GM21381 (cell line): ENCODE measurements at regions not wholly inside any gene's neighbourhood (a gene's known extent, or its start where the extent isn't known, plus 50 kb on each side); places are given as distances from the start of the nearest gene placed in this dataset.

Source experiments
- ATAC-seq: cut with Tn5 transposase; IDR thresholded peaks from one replicate; pipeline ENCODE4 v1.9.1; 2021; ENCODE audit warnings: mild to moderate bottlenecking, moderate library complexity; ENCODE audit not compliant: unreplicated experiment

DNA sequence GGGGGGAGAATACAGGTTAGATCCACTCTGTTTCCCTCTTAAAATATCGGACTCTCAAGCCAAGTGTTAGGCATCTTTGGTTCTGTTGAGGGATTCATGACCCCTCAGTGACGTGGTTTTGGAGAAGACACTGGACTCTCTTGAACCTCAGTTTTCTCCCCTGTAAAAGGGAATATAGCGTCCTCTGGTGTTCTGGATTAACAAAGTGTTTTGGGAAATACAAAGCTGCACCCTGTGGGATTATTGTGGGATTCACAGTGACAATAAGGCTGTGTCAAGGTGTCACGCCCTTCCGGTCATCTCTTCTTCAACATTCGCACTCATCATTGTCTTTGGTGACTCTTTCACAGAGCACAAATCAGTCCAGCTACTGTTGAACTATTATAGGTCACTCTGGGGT lies 139.0 kb downstream of the IRX1 start:
- no peak for ATAC-seq

DNA sequence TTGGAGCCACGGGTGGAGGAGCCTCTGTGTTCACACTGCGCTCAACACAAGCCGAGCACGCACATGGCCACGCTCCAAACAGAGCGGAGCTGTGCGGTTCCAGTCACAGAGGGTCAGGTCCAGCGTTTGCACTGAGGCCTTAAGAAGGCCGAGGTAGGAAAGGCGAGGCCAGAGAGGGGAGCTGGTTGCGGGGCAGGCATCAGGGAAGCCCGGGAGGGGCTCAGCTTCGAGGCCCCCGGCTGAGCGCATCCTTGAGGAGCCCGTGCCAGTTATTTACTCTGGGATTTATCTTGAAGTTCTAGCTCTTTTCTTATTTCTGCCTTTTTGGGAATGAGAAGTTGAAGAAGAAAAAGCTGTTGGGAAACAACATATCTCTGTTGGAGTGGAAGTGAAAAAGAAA lies 140.8 kb downstream of the IRX1 start:
- no peak for ATAC-seq

DNA sequence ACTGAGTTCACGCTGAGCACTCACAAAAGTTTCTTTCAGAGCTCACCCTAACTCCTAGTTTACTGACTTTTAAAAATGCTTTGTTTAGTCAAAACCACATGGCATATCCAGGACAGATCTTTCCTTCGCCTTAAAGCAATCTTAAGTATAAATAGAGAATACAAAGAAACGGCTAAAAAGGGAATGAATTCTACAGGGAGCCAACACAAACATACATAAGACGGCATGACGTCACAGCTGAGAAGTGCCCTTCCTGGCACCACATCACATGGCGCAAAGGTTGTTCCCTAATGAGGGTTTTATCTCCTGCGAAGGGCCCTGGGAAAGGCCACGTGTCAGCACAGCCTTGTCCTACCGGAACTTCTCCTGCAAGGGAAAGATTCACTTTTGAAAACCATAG lies 141.3 kb downstream of the IRX1 start:
- no peak for ATAC-seq

DNA sequence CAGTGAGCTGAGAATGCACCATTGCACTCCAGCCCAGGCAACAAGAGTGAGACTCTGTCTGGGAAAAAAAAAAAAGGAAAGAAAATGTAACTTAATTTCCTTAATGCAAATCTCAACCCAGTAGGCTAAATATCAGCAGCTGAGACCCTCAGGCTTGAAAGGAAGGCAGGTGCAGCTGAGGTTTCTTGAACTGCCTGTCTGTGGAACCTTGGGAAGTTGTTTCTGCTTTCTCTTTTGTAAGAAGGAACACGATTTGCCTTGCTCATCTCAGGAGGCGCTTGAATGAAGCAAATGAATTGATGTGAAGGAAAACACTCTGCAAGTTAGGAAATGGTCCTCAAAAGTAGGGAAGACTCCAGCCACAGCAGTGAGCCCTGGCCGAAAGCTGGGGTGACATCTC lies 143.3 kb downstream of the IRX1 start:
- no peak for ATAC-seq

DNA sequence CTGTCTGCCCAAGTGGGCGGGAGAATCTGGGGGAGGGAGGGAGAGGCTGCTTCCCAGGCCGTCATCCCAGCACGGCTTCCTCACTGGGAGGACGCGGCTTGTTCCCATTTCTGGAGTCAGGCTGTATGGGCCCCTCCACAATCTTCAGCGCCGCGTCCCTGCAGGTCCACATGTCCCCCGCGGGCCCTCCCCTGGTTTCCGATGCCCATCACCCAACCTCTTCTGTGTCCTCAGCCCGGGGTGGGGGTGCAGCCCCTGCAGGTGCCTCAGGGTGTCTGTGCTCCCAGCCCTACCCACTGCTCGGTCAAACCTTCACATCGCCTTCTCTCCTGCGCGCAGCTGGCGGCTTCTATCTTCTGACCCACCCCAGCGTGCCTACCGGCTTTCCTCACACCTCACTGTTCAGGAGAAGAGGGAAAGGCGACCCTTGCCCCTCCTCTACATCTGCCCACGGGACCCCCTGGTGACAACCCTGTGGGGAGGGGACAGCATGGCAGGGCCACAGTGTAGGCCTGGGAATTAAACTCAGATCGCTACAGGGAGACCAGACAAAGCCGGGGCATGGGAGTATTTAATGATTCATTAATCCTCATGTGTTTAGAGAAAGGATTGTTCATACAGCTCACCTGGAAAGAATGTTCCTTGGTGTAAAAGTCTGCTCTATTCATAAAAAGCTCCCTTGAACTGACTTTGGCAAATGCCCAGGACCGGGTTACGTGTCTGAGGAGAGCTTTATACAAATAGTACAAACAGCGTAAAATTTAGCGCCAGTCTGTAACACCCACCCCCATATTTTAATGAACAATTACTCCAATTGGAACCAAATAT lies 145.1 kb downstream of the IRX1 start:
- no peak for ATAC-seq

DNA sequence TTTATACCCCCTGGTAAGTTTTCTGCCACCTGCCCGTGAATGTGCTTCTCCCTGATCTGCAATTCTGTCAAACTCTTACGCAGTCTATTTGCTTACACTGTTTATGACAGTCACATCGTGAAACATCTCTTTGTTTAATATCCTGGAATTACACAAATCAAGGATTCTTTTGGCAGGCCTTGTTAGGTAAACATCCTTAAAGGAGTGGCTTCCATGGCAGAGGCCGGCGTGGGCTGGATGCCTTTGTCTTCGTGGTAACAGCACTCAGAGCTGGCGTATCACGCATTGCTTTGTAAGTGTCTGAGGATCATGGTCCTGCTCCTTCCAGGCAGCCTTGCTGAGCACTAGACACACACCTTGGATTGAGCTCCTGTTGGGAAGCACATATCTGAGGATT lies 145.7 kb downstream of the IRX1 start:
- no peak for ATAC-seq

DNA sequence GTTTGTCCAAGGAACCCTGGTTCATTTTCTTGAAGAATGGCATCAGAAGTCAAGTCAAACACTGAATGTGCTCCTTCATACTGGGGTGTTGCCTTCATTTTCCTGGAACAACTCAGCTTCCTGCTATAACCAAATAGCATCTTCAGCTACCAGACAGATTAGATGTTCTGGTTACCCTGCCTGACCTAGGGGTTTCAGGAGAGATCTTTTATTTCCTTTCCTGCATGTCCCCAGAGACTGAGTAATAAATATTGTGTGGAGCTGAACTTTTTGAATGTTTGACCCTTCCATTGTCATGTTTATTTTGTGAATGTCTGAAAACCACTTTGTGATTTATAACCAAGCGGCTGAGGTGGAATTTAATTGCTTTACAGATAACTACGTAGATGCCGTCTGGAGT lies 147.1 kb downstream of the IRX1 start:
- ATAC-seq = no peak

DNA sequence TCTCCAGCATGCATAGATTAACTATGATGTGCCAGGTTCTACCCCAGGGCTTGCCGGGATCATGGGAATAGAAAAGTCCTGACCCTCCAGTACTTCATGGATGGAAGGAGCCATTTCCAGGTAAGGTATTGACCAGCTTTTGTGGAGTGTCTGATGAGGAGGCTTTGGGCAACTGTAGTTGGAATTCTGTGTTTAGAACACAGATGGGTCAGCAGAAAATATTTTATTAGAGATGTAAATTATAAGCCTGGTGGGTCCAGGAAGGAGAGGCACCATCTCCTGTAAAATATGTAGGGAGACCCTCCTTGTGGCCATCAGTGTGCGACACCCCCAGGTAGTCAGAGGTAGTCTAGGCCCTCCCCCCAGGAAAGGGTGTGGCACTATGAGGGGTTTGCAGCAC lies 156.2 kb downstream of the IRX1 start:
- no peak for ATAC-seq

DNA sequence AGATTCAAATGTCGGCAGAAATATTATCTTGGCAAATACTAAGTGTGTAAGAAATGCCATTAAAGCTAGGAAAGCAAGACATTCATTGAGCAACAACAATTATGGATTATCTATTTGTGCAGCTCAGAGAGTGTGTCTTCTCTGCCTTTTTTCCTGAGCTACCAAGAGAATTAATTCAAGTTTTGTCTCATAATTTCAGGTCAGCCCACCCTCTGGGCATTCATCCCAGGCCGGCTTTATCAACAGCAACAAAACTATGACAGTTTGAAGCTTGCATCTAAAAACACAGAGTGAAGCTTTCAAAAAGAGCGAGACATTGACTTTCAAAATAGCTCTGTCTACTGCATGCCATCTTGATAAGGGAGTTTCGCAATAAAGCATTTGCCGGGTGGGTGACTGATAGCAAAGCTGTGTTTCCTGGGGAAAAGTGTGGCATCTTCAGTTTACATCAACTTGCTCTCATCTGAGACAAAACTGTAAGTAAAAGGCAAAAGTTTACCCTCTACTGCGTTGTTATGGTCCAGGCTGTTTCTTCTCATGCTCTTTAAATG lies 182.4 kb downstream of the IRX1 start:
- ATAC-seq = no peak

DNA sequence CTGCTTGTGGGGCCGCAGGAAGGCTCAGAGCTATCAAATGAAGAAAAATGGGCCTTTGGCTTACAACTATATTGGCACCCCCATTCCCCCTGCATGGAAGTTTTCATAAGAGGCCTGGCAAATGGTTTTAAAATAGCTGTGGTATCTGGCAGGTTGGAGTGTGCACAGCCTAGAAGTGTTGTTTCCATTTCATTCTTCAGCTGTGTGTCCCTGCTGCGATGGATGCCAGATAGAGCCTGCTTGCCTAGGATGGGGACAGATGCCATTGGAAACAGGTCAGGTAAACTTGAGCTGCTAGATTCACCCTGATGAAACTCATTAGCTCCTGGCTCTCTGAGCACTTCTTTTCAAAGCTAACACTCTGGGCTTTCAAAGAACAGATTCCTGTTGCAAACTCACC lies 183.3 kb downstream of the IRX1 start:
- no peak for ATAC-seq

DNA sequence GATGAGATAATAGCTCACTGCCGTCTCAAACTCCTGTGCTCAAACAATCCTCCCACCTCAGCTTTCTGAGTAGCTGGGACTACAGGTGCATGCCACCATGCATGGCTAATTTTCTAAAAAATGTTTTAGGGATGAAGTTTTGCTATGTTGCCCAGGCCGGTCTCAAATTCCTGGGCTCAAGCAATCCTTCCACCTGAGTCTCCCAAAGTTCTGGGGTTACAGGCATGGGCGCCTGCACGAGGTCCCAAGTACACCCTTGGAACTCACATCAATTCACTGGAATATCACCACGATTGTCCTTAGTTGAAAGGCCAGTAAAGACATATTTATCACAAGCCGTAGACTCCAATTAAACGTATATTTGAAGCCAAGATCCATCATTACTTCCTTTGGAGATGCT lies 184.6 kb downstream of the IRX1 start:
- ATAC-seq = no peak

DNA sequence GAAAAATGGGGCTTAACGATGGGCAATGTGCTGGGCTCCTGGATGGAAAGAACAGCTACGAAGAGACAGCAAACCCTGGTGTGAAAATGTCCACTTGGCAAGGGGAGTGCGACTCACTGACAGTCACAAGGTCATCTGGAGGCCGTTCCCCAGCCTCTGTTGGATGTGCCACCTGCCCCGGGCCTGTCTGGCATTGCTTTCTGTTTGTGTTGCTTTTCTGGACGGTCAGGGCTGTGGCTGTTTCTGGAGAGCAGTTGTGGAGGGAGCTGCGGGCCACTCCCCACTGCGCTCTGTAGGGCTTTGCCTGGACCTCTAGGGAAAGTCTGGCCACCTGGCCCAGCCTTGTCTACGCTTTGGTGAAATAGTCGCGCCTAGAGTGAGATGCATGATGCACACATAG lies 185.3 kb downstream of the IRX1 start:
- no peak for ATAC-seq

DNA sequence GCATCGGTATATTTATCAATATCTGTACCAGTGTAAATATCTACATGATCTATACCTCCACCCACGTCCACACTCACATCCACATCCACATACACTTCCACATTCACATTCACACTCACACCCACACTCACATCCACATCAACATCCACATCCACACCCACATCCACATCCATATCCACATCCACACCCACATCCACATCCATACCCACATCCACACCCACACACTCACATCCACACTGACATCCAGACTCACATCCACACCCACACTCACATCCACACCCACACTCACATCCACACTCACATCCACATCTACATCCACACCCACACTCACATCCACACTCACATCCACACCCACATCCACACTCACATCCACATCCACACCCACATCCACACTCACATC lies 189.2 kb downstream of the IRX1 start:
- no peak for ATAC-seq

DNA sequence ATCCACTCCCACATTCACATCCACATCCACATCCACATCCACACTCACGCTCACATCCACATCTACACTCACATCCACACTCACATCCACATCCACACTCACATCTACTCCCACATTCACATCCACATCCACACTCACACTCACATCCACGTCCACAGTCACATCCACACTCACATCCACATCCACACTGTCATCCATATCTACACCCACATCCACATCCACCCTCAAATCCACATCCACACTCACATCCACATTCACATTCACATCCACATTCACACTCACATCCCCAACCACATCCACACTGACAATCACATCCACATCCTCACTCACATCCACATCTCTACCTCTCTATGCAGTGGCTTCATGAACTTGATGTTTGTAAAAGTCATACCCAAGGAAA lies 190.5 kb downstream of the IRX1 start:
- ATAC-seq = no peak

DNA sequence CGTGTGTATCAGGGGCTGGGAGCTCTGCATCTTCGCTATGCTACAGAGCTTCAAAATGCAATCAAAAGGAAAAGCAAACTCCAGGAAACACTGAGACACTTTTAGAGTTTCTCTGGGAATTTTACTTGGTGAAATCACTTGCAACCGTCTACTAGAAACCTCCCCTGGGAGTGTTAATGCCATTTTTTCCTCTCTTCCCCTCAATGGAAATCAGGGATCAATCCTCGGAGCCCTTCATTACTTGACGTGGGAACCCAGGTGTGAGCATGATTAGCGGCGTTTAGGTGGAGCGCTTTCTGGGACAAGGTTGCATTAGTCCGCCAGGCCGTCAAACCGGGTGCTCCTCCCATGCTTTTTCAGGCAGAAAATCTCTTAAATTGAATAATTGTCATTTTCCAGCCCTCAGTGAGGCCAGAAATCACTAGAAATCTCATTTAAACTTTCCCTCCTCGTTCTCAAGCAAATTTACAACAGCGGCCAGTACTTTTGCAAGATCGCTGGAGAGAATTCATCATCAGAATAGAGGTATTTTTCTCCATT lies 191.3 kb downstream of the IRX1 start:
- no peak for ATAC-seq

DNA sequence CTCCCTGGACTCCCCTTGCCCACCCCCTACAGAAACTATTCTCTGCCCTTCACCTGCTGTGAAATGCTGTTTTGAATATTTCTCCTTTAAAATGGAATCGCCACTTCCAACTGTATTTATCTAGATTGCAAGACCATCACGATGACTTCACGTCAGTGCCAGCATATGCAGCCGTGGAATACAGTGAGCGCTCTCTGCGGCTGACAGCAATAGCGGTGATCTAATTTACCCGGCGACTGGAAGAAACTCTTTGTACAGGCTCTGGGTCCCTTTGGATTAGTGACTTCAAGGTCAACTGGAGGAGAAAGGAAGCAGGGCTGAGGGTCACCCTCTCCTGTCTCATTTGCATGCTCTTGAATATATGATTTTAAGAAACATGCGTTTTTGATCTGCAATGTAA lies 192.0 kb downstream of the IRX1 start:
- no peak for ATAC-seq

DNA sequence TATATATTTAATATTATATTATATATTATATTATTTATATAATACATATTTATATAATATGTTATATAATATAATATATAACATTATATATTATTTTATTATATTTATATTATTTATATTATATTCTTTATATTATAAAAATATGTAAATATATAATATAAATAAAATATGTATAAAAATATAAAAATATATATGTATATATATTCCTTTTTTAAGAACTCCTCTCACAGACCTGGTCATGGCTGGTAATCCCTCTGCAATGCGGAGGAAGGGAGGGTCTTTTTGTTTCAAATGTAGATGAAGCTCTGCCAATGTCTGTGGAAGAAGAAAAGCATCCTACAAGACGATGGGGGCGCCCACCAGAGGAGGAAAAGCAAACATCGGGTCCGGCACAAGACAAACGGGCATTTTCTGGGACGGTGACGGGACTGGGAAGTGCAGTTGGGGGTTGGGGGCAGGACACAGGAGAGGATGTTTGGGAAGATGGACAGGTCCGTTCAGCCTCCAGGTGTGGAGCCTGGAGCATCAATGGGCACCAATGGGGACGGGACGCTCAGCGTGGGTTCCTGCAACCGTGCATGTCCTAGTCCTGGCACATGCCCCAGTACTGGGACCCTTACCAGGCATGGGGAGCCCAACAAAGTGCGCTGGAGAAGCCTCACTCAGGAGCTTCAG lies 194.0 kb downstream of the IRX1 start:
- no peak for ATAC-seq

DNA sequence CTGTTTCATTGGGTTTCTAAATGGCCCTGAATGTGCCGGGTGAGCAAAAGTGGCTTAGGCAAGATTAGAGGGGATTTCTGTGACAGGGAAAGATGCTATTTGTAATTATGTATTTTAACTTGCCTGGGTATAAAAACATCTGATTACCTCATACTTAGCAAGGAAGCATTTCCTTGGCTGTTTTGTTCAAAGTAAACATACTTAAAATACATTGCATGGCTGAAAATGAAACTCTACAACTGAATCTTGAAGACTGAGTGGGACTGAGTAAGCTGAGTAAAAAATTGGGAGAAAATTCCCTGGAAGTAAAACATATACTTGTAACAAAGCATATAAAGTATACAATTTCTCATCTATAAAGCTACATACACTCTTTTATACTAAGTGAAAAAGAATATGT lies 197.5 kb downstream of the IRX1 start:
- no peak for ATAC-seq

DNA sequence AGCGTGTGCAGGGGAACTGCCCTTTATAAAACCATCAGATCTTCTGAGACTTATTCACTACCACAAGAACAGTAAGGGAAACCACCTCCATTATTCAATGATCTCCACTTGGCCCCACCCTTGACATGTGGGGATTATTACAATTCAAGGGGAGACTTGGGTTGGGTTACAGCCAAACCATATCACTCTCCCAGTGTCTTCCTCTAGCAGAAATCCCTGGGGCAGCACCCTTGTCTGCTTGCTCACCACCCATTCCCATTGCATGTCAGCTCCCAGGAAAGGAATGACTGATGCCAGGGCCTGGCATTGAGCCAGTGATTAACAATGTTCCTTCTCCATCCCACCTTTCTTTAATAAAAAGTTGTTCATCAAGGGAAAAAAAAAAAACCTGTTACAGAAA lies 199.0 kb downstream of the IRX1 start:
- no peak for ATAC-seq

DNA sequence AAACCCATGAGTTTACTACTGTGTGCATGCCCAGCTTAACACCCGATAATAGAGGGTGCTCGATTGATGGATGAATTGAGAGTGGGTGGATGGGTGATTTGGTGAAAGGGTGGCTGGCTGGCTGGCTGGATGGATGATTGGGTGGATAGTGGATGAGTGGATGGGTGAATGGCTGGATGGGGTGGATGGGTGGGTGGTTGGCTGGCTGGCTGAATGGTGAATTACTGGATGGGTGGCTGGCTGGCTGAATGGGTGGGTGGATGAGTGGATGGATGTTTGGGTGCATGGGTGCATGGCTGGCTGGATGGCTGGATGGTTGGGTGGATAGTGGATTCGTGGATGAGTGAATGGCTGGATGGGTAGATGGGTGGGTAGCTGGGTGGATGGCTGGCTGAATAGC lies 201.1 kb downstream of the IRX1 start:
- no peak for ATAC-seq

DNA sequence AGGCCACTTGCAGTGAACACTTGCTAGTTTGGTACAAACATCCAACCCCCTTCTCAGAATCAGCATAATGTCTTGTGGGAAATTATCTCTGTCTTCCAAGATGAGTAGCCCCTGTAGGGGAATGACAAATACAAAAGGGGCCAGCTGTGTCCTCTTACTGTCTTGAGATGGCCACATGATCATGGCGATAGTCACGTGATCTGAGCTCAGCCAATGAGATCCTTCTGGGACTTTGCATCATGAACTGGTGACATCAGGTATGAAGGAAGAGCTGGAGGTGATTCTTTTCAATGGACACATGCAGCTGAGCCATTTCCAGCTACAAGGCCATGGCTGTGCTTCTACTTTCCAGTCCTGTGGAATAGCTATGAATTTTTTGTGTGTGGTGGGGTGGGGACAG lies 206.3 kb downstream of the IRX1 start:
- no peak for ATAC-seq

DNA sequence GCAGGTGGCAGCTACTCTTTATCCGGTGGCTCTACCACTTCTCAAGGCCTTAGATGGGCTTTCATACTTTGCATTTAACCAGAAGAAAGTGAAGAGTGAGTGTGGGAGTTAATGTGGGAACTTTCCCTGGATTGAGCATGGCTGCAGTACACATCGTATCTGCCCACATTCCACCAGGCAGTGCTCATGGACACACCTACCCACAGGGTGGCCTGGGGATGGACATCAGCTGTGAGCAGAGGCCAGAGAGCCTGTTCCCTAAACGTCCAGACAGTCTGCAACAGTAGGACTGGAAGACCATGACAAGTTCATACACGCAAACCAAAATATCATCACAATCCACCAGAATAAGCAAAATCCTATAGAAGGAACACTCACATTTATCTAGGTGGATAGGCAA lies 213.8 kb downstream of the IRX1 start:
- ATAC-seq = no peak
